ENCODE measurements at regions not wholly inside any gene's neighbourhood (a gene's known extent, or its start where the extent isn't known, plus 50 kb on each side); places are given as distances from the start of the nearest gene placed in this dataset.

- WGBS (ENCODE audit: low lambda C conversion rate): 100% methylated on average over 3 of the region's 3 CpGs
- H3K4me1 ChIP-seq (ENCODE audit: control insufficient read depth in 1 of 2, insufficient read depth in 2 of 2, low read depth in 1 of 2, low read length in 1 of 2): peaks cover 0 to 16% of the 10 kb centered on the region in 2 experiments; a peak in 2 of 4 replicates
- ChIA-PET CTCF (interaction anchor here (1.6 to 2.1 kb wide), 2 partner anchors 10 to 13 kb away, joined by 5 to 6 read pairs; no protein-coding TSS in a partner anchor), POLR2A (no interaction called here)
- H3K9me3 ChIP-seq: no peaks in the 10 kb centered on the region
- no peak overlapping the region for H3K4me3 ChIP-seq (ENCODE audit: low read depth in 2 of 2, low read length in 1 of 2)
- no peak overlapping the region for H3K4me2 ChIP-seq
- peaks cover 9% of the 10 kb centered on the region for H3F3A ChIP-seq (replicated peaks; ENCODE audit: insufficient read depth)
- no peaks in the 10 kb centered on the region for H3K79me2 ChIP-seq (ENCODE audit: insufficient read depth)
- no peak overlapping the region for H2AFZ ChIP-seq (ENCODE audit: low read depth)
- no peaks in the 10 kb centered on the region for H4K20me1 ChIP-seq (ENCODE audit: insufficient read depth)
- no peak for DNase-seq
- H3K27me3 ChIP-seq (ENCODE audit: insufficient read depth): no peaks in the 10 kb centered on the region
- no peak for TF ChIP-seq CTCF (IDR thresholded peaks at IDR 0.05)
- no peak for TF ChIP-seq USF1 (IDR thresholded peaks at IDR 0.05; ENCODE audit: borderline replicate concordance, low read depth)
- no peak for TF ChIP-seq YY1 (IDR thresholded peaks at IDR 0.05; ENCODE audit: low read depth)
- TF ChIP-seq RXRA (IDR thresholded peaks at IDR 0.05; ENCODE audit: borderline replicate concordance, low read depth): no peak
- TF ChIP-seq IRF3 (IDR thresholded peaks at IDR 0.05; ENCODE audit: low read depth, low read length): no peak
- no peak for TF ChIP-seq SIN3A (IDR thresholded peaks at IDR 0.05; ENCODE audit: borderline replicate concordance, low read depth, low read length)
- TF ChIP-seq FOXJ3 (CRISPR knock-in tag; IDR thresholded peaks at IDR 0.05): no peak
- no peak for TF ChIP-seq PBX3 (IDR thresholded peaks at IDR 0.05)
- TF ChIP-seq EZH2phosphoT487 (IDR thresholded peaks at IDR 0.05; ENCODE audit: borderline replicate concordance, low read depth): no peak
- no peak for TF ChIP-seq MAX (IDR thresholded peaks at IDR 0.05; ENCODE audit: low read depth)
- H3K9me2 ChIP-seq: no peaks in the 10 kb centered on the region
- H3K27ac ChIP-seq (ENCODE audit: low read depth in 2 of 2, low read length in 1 of 2): no peak overlapping the region
- no peaks in the 10 kb centered on the region for H3K36me3 ChIP-seq (replicated peaks in 1 of 2; ENCODE audit: control insufficient read depth in 1 of 2, insufficient read depth in 2 of 2, low read length in 1 of 2)
- no peak overlapping the region for H3K9ac ChIP-seq
These were observed 406.1 kb upstream of the MARCKS start for GRCh38 chr6:113451049-113451448.

GRCh38 chr6:113457198-113457597, 399.9 kb upstream of the MARCKS start:
- Histone ChIP-seq H3K27ac (ENCODE audit: low read depth in 2 of 2, low read length in 1 of 2) (peak overlapping the region in 1 of 2 experiments; percentile 45; a peak in 1 of 4 replicates), H3K79me2 (ENCODE audit: insufficient read depth) (no peaks in the 10 kb centered on the region), H3K4me1 (ENCODE audit: control insufficient read depth in 1 of 2, insufficient read depth in 2 of 2, low read depth in 1 of 2, low read length in 1 of 2) (peaks cover 0 to 6% of the 10 kb centered on the region in 2 experiments; a peak in 1 of 4 replicates), H3K27me3 (ENCODE audit: insufficient read depth) (no peaks in the 10 kb centered on the region), H3K4me3 (ENCODE audit: low read depth in 2 of 2, low read length in 1 of 2) (no peak overlapping the region), H3K9me2 (no peaks in the 10 kb centered on the region), H2AFZ (ENCODE audit: low read depth) (peak overlapping the region; percentile 67), H3K4me2 (peak overlapping the region; percentile 52; the same call in 1 of the 2 replicates), H3F3A (replicated peaks; ENCODE audit: insufficient read depth) (peaks cover 10% of the 10 kb centered on the region), H3K9me3 (no peaks in the 10 kb centered on the region), H4K20me1 (ENCODE audit: insufficient read depth) (no peaks in the 10 kb centered on the region), H3K36me3 (replicated peaks in 1 of 2; ENCODE audit: control insufficient read depth in 1 of 2, insufficient read depth in 2 of 2, low read length in 1 of 2) (no peaks in the 10 kb centered on the region), H3K9ac (no peak overlapping the region)
- POLR2A ChIA-PET: no interaction called here
- 89% methylated on average over 4 of the region's 4 CpGs for WGBS (ENCODE audit: low lambda C conversion rate)
- TF ChIP-seq NFIC (IDR thresholded peaks at IDR 0.05; ENCODE audit: borderline replicate concordance) (no peak), MEF2A (IDR thresholded peaks at IDR 0.05; ENCODE audit: borderline replicate concordance, low read depth) (no peak), CTCF (IDR thresholded peaks at IDR 0.05) (no peak), GABPA (IDR thresholded peaks at IDR 0.05; ENCODE audit: low read depth) (no peak), POLR2AphosphoS5 (IDR thresholded peaks at IDR 0.05; ENCODE audit: low read depth, low read length) (no peak), REST (IDR thresholded peaks at IDR 0.05; ENCODE audit: low read depth, low read length) (no peak), YY1 (IDR thresholded peaks at IDR 0.05; ENCODE audit: low read depth) (no peak)
- CTCF ChIA-PET: no interaction called here
- DNase-seq: no peak

Measured in SK-N-SH (cell line).